GM19463 (cell line): ENCODE measurements at regions not wholly inside any gene's neighbourhood (a gene's known extent, or its start where the extent isn't known, plus 50 kb on each side); places are given as distances from the start of the nearest gene placed in this dataset.

Experiments
- ATAC-seq: cut with Tn5 transposase; IDR thresholded peaks from one replicate; pipeline ENCODE4 v1.9.1; 2021; ENCODE audit warnings: mild to moderate bottlenecking, moderate library complexity; ENCODE audit not compliant: unreplicated experiment

DNA sequence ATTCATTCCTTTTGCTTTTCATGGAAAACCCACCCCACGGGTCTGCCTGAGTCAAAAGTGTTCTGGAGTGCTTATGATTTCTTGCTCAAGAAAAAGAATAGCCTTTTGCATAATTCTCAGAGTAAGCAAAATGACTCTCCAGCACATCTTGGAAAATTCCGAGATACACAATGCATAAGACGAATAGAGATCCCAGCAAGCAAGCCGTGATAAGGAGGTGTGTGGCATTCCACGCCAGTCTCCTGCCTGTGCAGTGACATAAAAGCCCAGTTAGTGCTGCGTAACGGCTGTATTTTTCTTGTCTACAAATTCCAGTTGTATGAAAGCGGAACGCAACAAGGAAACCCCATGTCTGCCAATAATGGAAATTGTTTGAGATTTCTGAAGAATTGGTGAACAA is 237.9 kb upstream of the GATB start:
- ATAC-seq = no peak

DNA sequence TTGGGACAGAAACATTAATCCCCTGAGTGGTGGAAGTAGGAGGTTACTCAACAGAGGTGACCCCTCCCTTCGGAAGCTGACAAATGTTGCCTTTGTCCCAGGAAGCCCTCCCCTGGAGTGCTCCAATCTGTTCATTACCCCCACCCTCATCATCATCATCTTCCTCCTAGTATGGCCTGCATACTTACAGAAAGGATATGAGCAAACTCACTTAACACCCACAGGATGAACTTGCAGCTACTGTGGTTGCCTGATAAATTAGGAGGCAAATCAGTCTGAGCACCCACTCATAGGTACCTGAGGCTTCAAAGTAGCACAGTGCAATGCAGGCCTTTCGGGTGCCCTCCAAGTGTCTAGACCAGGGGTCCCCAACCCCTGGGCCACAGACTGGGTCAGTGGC is 236.7 kb upstream of the GATB start:
- no peak for ATAC-seq

DNA sequence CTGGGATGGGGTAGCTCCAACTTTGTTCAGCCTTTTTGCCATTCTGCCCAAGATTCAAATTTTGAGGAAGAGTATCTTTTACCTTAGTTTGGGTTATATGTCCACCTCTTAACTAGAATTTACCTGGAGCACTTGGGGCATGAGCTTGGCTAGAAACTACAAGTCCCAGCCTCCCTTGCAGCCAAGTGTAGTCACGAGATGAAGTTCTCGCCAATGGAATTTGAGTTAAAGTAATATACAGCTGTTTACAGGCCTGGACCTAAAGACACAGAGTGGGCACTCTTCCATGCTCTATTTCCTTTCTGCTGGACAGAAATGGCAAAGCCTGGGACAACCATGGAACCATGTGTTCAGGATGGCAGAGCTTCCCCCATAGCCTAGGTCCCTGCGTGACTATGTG is 233.6 kb upstream of the GATB start:
- no peak for ATAC-seq

DNA sequence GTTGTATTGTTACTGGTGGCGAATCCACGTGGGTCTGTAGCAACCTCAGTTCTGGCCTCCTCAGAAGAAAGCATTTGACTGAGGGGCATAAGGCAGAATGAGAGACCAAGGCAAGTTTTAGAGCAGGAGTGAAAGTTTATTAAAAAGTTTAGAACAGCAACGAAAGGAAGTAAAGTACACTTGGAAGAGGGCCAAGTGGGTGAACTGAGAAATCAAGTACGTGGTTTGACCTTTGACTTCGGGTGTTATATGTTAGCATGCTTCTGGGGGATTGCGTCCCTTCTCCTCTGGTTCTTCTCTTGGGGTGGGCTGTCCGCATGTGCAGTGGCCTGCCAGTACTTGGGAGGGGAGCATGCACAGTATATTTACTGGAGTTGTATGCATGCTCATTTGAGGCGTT is 232.7 kb upstream of the GATB start:
- no peak for ATAC-seq

DNA sequence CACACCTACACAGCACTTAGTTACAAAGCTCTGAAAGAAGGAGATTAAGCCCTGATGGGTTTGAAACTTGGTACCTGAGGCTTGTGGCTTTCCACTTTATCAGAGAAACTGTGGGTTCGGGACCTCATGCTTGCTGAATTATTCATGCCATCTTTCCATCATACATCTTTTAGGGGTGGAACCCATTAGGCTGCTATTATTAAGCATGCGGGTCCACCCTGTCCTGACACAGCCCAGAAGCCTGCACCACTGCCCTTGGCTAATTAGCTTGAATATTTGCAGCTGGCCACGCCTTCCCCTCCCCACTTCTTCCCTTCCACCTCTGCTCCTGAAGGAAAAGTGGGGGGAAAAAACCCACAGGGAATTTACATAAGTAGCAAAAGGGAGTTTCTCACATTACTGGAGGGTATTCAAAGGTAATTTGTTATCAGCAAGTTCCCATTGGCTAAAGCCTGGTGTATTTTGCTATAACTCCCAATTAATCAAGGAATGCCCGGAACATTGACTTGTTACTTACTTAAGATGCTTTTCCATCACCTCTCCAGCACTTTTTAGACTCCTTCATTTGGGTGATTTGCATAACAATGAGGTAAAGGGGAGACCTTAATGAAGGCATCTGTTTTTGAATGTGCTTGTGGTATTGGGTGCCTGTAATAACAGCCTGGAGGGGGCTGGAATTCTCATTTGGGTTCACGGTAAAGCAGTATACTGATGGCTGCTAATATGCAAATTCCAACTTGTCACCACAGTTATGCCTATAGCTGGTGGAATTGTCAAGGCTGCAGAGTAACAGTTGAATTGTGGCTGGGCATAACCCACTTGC is 231.7 kb upstream of the GATB start:
- ATAC-seq = no peak

DNA sequence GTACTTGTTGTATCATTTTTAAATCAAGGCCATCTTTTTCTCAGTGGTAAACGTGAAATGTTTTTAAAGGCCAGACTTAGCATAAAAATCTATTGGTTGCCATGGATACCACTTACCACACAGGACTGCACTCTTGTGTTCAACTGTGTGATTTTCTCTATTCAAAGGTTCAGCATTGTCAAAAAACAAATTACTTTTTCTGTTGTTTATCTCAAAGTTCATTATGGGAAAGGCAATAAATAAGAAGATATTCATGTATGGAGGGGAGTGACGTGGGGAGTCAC is 231.0 kb upstream of the GATB start:
- ATAC-seq = no peak

DNA sequence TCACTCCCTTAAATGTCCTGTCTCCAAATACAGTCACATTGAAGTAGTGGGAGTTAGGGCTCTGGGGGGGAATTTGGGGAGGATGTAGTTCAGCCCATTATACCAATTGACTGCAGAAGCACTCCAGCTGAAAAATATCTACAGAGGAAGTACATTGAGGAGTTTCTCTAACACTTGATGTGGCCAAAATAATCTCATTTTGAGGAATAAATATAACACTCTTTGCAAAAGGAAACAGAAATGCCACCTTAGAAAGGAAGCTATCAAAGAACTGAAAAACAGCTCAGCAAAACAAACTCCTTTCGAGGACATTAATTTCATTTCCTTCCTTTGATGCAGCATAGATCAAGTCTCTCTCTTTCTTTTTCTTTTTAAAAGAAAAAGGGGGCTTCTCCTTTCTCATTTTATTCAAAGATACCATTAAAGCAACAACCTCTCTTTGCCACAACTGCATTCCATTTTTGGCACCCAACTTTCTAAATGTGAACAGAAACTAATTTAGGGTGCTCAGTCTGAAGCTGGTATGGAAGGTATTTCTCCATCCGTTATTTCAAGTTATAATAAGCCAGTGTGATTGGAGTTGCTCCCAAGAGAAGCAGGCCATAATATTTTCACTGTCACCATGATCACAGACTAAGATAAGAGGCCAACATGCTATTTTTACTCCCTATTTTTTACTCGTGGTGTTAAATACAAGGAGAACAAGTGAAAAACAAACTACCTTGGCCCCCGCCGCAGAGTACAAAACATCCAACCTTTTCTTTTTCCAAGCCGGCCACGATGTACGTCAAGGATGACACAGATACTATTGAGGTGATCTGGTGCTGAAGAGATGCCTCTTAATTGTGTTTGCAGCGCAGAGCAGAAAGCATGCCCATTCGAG is 230.4 kb upstream of the GATB start:
- no peak for ATAC-seq

DNA sequence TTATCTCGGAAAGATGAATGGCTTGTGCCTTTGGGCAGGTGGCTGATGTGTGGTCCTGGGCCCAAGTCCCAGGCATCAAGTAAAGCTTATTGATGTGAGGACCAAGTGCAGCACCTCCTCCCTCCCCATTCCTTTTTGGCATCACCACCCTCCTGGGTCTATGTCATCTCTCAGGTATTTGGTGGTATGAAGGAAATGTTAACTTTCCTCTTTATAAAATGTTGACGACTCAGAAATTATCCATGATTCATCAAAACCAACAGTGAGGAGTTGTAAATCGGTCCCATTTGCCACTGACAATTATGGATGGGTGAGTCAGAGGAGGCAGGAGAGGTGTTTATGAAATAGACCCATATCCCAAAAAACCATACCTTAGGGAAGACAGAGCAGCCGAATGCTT is 229.4 kb upstream of the GATB start:
- no peak for ATAC-seq

DNA sequence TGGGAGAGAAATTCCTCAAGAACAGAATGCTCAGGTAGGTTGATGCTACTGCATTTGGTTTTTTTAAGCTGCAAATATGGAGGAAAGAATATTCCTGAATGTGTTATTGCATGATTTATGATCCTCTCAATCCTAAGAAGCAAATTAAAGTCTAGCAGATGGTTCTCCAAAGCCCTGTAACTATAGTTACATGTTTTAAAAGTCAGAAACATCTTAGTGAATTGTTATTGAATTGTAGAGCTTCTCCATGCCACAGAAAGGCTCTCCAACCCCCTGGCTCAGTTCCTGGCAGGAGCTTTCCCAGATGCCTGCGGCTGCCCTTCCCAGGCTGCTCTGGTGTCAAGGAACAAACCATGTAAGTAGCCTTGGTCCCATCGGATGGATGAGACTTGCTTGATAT is 227.8 kb upstream of the GATB start:
- no peak for ATAC-seq

DNA sequence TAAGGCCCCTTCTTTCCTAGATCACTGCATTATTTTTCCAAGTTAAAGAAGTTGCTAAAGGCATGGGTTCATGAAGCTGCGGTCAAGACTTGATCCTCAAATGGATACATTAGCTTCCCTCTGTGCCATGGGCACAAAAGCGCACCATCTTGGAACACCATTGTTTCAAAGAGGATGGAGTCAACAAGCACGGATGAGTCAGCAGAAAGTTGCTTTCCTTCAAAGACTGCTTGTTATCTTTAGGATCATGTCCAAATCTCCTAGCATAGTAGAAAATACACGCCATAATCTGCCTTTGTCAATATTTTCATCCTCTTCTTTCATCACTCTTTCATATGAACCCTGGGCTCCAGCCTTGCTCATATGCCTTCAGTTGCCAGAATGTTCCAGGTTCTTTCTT is 226.8 kb upstream of the GATB start:
- ATAC-seq = no peak

DNA sequence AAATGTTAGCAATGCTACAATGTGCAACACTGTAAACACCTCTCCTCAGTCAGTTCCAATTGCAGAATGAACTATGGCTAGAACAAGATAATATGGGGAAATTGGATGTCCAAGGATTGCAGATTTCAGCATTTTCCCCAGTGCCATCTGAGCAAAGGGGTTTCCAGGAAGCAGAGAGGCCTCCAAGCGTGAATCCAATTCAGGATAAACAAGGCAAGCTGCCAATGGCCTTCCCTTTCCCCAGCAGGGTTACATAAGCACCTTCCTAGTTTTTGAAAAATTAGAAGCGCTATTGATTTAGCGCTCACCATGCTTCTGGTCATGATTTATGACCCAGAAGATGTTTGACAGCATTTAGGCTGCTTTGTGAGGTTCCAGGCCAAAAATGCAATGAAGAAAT is 223.0 kb upstream of the GATB start:
- ATAC-seq = no peak

DNA sequence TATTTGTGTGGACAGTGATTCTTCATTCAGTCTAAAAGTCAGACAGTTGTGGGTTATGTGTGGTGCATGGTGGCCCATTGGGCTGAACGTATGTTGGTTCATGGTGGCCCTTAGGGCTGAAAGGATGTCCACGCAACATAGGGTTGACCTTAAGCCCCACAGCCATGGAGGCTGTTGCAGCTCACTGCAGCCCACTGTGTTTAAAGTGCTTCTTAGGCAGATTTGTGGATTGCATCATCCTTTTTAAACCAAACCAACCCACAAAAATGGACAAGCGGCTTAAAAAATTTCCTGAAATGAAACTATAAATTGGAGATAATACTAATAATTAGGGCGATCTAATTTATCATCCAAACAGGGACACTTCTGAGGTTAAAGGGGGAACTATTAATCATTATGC is 219.0 kb upstream of the GATB start:
- ATAC-seq = no peak

DNA sequence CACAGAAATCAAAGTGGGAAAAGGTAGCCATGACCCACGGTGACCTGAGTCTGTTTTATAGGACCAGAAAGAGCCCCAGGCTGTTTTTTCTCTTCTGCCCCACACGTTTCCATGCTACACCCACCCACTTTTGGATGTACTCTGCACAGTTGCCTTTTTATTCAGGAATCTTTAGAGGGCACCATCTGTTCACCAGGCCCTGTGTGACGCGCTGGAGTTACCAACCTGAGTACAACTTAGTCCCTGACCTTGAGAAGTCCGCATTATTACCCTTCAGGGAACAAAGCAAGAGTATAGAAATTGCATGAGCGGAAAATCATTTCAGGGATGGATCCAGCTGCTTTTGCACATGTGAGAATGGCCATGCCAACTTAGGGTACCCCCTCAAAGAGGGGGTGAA is 207.8 kb upstream of the GATB start:
- no peak for ATAC-seq

DNA sequence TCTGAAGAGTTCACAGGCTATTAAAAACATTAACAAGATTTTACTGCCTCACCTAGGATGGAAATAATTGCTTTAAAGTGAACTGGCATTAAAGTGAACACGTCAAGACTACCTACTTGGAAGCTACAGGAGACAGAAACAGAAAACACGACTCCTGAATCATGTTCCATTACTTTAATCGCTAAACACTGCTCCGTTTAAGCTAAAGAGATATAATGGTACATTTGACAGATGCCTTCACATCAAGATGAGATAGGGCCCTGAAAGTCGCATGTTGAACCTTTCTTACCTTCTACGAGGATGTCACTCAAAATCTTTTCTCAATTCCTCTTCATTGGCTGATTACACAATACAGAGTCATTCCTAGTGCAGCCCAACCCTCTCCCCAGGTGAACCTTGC is 206.3 kb upstream of the GATB start:
- no peak for ATAC-seq

DNA sequence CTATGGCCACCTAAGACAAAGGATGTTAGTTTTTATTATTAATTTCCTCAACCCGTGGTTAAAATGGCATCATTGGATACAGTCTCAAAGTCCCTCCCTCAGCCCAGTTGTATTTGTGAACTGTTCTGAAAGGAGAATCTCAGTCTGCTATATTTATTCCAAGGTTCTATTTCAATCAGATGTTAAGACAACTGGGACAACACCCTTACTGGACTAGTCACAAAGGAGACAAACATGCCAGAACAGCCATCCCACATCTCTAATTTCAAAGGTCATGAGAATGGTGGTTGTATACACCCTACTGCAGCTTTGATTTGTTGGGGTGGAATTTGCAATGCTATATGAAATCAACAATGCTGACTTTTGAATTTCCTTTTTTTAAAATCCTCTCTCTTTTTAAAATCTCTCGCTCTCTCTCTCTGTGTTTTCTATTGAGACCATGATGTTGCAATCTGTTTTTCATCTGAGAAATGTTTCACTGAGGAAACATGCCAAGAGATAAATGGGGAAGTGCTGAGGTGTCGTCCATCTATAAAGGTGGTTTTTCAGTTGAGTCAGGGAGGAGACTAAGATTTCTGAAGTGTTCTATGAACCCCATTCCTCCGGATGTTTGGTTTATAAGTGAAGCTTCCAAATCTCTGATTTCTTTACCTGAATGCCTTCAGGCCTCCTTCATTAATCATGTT is 201.5 kb upstream of the GATB start:
- ATAC-seq = no peak

DNA sequence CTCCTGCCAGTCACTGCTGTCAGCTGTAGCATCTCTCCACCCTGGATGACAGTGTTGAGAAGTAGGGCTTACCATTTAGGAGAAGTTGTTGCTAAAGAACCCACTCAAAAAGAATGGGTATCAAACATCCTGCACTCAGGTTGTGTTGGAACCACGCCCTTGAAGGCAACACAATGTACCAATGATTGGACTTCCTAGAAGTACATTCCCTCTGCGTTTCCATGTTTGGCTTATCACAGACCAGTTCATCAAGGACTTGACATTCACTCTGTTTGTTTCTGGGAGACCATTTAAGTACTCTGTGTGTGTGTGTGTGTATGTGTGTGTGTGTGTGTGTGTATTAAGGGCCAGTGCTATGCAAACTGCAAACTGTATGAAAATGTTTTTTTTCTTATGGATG is 200.6 kb upstream of the GATB start:
- ATAC-seq = no peak

DNA sequence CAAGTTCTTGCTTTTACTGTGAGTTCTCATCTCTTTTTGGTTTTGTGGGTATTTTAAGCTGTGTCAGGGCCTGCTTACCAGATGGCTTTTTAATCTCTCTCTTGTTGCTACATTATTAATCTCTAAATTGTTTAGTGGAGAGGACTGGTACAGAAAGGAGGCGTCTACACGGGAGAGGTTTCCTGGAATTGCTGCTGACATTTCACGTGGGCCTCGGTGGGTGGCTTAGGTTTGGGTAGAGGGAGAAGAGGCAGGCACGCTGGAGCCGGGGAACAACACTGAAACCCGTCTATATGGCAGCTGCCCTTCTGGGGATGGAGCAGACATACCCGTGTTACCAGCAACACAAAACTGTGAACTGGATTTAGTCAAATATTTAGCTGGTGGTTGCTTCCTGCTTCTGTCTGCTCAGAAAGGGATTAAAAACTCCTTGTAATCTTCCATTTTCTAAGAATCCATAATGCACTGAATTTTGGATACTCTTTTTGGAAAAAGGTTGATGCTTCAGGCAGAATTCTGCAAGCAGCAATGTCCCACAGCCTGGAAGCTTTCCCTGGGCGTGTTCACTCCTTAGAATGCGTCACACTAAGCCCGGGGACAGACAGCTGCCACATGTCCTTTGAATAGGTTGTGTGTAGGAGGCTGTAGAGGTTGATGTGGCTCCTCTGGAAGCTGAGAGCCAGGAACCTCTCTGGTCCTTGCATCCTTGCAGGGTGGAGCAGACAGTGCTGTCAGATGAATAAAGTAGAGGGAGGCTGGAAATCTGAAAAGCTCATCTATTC is 199.8 kb upstream of the GATB start:
- ATAC-seq = no peak

DNA sequence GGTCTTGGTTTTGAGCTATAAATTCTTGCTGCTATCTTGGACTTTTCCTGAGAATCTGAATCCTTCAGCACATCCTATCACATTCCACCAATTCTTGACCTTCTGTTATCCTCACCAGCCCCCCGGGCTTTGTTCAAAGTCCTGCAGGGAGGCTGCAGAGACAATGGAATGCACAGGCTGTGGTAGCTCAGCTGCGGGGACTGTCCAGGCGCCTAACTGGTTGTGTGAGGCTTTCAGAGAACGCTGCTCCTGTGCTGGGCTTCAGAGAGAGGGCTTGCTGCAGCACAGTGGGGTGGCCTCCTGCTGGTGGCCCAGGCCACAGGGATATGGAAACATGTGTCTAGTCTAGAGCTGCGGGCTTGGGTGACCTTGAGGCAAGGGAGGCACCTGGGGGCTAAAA is 196.3 kb upstream of the GATB start:
- no peak for ATAC-seq

DNA sequence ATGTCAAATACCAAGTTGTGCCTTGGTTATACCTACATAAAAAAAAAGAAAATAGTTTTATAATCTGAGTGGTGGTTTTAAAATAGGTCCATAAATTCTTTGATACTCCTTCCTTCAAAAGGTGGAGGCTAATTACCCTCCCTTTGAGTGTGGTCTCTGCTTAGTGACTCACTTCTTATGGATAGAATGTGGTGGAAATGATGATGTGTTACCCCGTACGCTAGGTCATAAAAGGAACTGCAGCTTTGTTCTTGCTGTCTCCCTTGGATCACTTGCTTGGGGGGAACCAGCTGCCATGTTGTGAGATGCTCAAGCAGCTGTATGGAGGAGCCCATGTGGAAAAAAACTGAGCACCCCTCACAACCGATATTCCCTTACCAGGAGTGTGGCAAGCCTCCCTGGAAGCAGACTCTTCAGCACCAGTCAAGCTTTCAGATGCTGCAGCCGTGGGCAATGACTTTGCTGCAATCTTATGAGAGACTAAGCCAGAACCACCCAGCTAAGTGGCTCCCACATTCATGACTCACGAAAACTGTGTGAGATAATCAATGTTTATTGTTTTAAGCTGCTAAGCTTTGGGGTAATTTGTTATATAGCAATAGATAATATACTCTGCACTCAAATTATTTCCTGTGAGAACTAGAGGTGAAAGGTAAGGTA is 195.0 kb upstream of the GATB start:
- no peak for ATAC-seq

DNA sequence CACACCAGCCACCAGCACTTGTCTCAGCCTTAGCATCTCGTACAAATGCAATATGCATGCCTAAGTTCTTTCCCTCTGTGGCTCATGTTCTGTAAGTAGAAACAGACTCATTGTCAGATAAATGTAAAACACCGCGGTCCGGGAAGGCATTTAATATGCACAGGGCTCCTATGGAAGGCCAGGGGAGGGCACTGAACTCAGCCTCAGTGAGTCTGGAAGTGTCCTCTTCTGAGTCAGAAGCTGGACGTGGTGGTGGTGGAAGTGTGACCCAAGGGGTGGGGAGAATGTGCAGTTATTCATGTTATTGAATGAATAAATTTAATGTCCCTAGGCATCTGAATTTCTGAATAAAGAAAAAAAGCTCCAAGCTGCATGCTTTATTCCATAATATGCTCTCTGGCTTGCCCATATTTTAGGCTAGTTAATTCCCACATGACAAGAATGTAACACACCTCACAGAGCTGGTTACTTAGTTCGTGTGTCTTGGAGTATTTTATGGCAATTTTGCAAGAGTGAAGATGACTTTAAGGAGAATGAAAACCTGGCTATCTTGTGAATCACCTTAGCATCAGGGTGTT is 193.1 kb upstream of the GATB start:
- no peak for ATAC-seq
